GM23338 (cell line): ENCODE measurements at regions not wholly inside any gene's neighbourhood (a gene's known extent, or its start where the extent isn't known, plus 50 kb on each side); places are given as distances from the start of the nearest gene placed in this dataset.

ENCODE experiments used
- ATAC-seq: fragments of 200-7000 bp; cut with Tn5 transposase; 3 replicates; pipeline ENCODE4 v1.9.1; 2020
- DNase-seq: peaks from one replicate; pipeline ENCODE4 v3.0.0-alpha.2; 2015; ENCODE audit warnings: low spot score
- H2AFZ ChIP-seq: fragments of 200-600 bp; sonication (generic); 2 replicates; pipeline ENCODE4 v1.8.0; 2016; ENCODE audit warnings: antibody characterized with exemption, mild to moderate bottlenecking, moderate library complexity
- H3F3A ChIP-seq: fragments of 200-600 bp; sonication (generic); replicated peaks from 2 replicates; pipeline ENCODE4 v1.8.0; 2017; ENCODE audit warnings: antibody characterized with exemption, mixed run types, low read depth
- H3K27ac ChIP-seq: fragments of 200-600 bp; sonication (generic); 2 replicates; pipeline ENCODE4 v1.6.1; 2016; ENCODE audit warnings: low read depth
- H3K27me3 ChIP-seq: fragments of 200-600 bp; sonication (generic); 2 replicates; pipeline ENCODE4 v1.8.0; 2016; ENCODE audit warnings: mild to moderate bottlenecking, mixed run types, moderate library complexity; ENCODE audit not compliant: insufficient read depth
- H3K36me3 ChIP-seq: fragments of 200-600 bp; sonication (generic); 2 replicates; pipeline ENCODE4 v1.8.0; 2016; ENCODE audit warnings: mild to moderate bottlenecking; ENCODE audit not compliant: insufficient read depth
- H3K4me1 ChIP-seq: fragments of 200-600 bp; sonication (generic); 2 replicates; pipeline ENCODE4 v1.8.0; 2016; ENCODE audit warnings: mild to moderate bottlenecking, moderate library complexity; ENCODE audit not compliant: insufficient read depth
- H3K4me2 ChIP-seq: fragments of 200-600 bp; sonication (generic); 2 replicates; pipeline ENCODE4 v1.7.1; 2017; ENCODE audit warnings: mixed run types
- H3K4me3 ChIP-seq: fragments of 200-600 bp; sonication (generic); 2 replicates; pipeline ENCODE4 v1.6.1; 2016; ENCODE audit warnings: mixed run types
- H3K79me2 ChIP-seq: fragments of 200-600 bp; sonication (generic); replicated peaks from 2 replicates; pipeline ENCODE4 v1.8.0; 2017; ENCODE audit warnings: mild to moderate bottlenecking; ENCODE audit not compliant: insufficient read depth
- H3K9me2 ChIP-seq: fragments of 200-600 bp; sonication (generic); 2 replicates; pipeline ENCODE4 v1.8.0; 2017; ENCODE audit not compliant: insufficient read depth
- H4K20me1 ChIP-seq: fragments of 200-600 bp; sonication (generic); replicated peaks from 2 replicates; pipeline ENCODE4 v1.8.0; 2017; ENCODE audit warnings: mild to moderate bottlenecking; ENCODE audit not compliant: insufficient read depth
- H3K27ac Mint-ChIP-seq: 2 replicates; pipeline ENCODE4 v1.8.0; 2020; ENCODE audit warnings: inconsistent platforms, mild to moderate bottlenecking, moderate library complexity, mixed read lengths
- H3K27me3 Mint-ChIP-seq: 3 replicates; pipeline ENCODE4 v1.8.0; 2022; ENCODE audit warnings: low read depth, mild to moderate bottlenecking, moderate library complexity, mixed read lengths, inconsistent platforms; ENCODE audit not compliant: insufficient read depth, poor library complexity
- H3K36me3 Mint-ChIP-seq: 3 replicates; pipeline ENCODE4 v1.8.0; 2021; ENCODE audit warnings: low read depth, mild to moderate bottlenecking, inconsistent platforms, moderate library complexity, mixed read lengths
- H3K4me1 Mint-ChIP-seq: 3 replicates; pipeline ENCODE4 v1.8.0; 2020; ENCODE audit warnings: mild to moderate bottlenecking, inconsistent platforms, mixed read lengths
- H3K4me3 Mint-ChIP-seq: 3 replicates; pipeline ENCODE4 v1.8.0; 2021; ENCODE audit warnings: moderate library complexity, mild to moderate bottlenecking, inconsistent platforms, mixed read lengths
- H3K9me3 Mint-ChIP-seq: 3 replicates; pipeline ENCODE4 v1.8.0; 2020; ENCODE audit warnings: moderate library complexity, mild to moderate bottlenecking, inconsistent platforms, mixed read lengths
- CREB1 ChIP-seq: fragments of 250-450 bp; sonication (Bioruptor Pico); IDR thresholded peaks from 2 replicates; pipeline ENCODE4 v1.5.0; 2020; ENCODE audit warnings: low read depth, mild to moderate bottlenecking, moderate library complexity
- ETS1 ChIP-seq: IDR thresholded peaks from 2 replicates; pipeline ENCODE4 v1.6.1; 2016; ENCODE audit warnings: antibody characterized with exemption
- ZNF462 ChIP-seq: fragments of 250-450 bp; sonication (Bioruptor Pico); IDR thresholded peaks from 2 replicates; pipeline ENCODE4 v1.5.0; 2020; ENCODE audit warnings: mild to moderate bottlenecking, moderate library complexity

- TF ChIP-seq ZNF462 (CRISPR knock-in tag): no peak
Measured at GRCh38 chr14:98982986-98983385, 289.0 kb downstream of the BCL11B start (continued).

GRCh38 chr14:98984027-98984718 lies 287.8 kb downstream of the BCL11B start:
- ATAC-seq: no peak
- Histone ChIP-seq H3K4me2 (no peak overlapping the region), H3K27ac (no peak overlapping the region), H4K20me1 (no peaks in the 10 kb centered on the region), H3K4me1 (no peaks in the 10 kb centered on the region), H3K79me2 (no peaks in the 10 kb centered on the region), H3K4me3 (no peak overlapping the region), H3F3A (no peaks in the 10 kb centered on the region), H3K9me2 (no peaks in the 10 kb centered on the region), H3K27me3 (no peaks in the 10 kb centered on the region), H2AFZ (no peak overlapping the region), H3K36me3 (no peaks in the 10 kb centered on the region)
- DNase-seq: no peak
- Mint-ChIP-seq H3K27me3 (peaks cover 3% of the 10 kb centered on the region), H3K9me3 (peaks cover 21% of the 10 kb centered on the region; the same call in 2 of the 3 replicates), H3K27ac (no peak overlapping the region), H3K4me3 (no peak overlapping the region), H3K4me1 (peaks cover 6% of the 10 kb centered on the region; the same call in 2 of the 3 replicates), H3K36me3 (peaks cover 5% of the 10 kb centered on the region; the same call in 1 of the 3 replicates)
- TF ChIP-seq ZNF462 (CRISPR knock-in tag): no peak
- no peak for TF ChIP-seq ETS1
- TF ChIP-seq CREB1 (CRISPR knock-in tag): no peak
